HG03135 (cell line): ENCODE measurements at regions not wholly inside any gene's neighbourhood (a gene's known extent, or its start where the extent isn't known, plus 50 kb on each side); places are given as distances from the start of the nearest gene placed in this dataset.
"Not testable (repeated sequence)": the region's sequence is repeated elsewhere in the genome, so short reads cannot be mapped to it uniquely, and the experiment has no call there.

Experiments
- ATAC-seq: cut with Tn5 transposase; IDR thresholded peaks from one replicate; pipeline ENCODE4 v1.9.1; 2021; ENCODE audit warnings: mild to moderate bottlenecking, moderate library complexity; ENCODE audit not compliant: unreplicated experiment

GRCh38 chr1:172833954-172834353 is 175.1 kb downstream of the FASLG start:
- ATAC-seq = no peak

GRCh38 chr1:172834609-172835008 is 175.7 kb downstream of the FASLG start:
- no peak for ATAC-seq

GRCh38 chr1:172835834-172836233 is 176.9 kb downstream of the FASLG start:
- ATAC-seq = no peak

GRCh38 chr1:172837816-172838679 is 179.1 kb downstream of the FASLG start:
- no peak for ATAC-seq

GRCh38 chr1:172838680-172839313 is 179.9 kb downstream of the FASLG start:
- ATAC-seq = no peak

GRCh38 chr1:172839639-172840038 is 180.7 kb downstream of the FASLG start:
- not testable (repeated sequence) for ATAC-seq

GRCh38 chr1:172843444-172843843 is 184.5 kb downstream of the FASLG start:
- ATAC-seq = no peak

- no peak for ATAC-seq
Observed at GRCh38 chr1:172845371-172845770, 186.5 kb downstream of the FASLG start.

- no peak for ATAC-seq
Observed at GRCh38 chr1:172845865-172846264, 187.0 kb downstream of the FASLG start.

- ATAC-seq = not testable (repeated sequence)
Observed at GRCh38 chr1:172847814-172848213, 188.9 kb downstream of the FASLG start.

GRCh38 chr1:172849653-172850052 is 190.8 kb downstream of the FASLG start:
- ATAC-seq = no peak

- ATAC-seq = no peak
Observed at GRCh38 chr1:172851077-172851476, 192.2 kb downstream of the FASLG start.

- ATAC-seq = no peak
Observed at GRCh38 chr1:172851856-172852255, 193.0 kb downstream of the FASLG start.

GRCh38 chr1:172855983-172856382 is 194.8 kb downstream of the TNFSF18 start:
- ATAC-seq = not testable (repeated sequence)

GRCh38 chr1:172863031-172863430 is 187.7 kb downstream of the TNFSF18 start:
- ATAC-seq = no peak

- no peak for ATAC-seq
Observed at GRCh38 chr1:172867216-172867818, 183.4 kb downstream of the TNFSF18 start.

- no peak for ATAC-seq
Observed at GRCh38 chr1:172870901-172871606, 179.7 kb downstream of the TNFSF18 start.

GRCh38 chr1:172874950-172875349 is 175.8 kb downstream of the TNFSF18 start:
- ATAC-seq = no peak

- no peak for ATAC-seq
Observed at GRCh38 chr1:172875892-172876291, 174.8 kb downstream of the TNFSF18 start.

GRCh38 chr1:172882385-172882784 is 168.4 kb downstream of the TNFSF18 start:
- no peak for ATAC-seq

GRCh38 chr1:172882791-172883386 is 167.9 kb downstream of the TNFSF18 start:
- ATAC-seq = no peak
